HG03442 (cell line): ENCODE measurements at regions not wholly inside any gene's neighbourhood (a gene's known extent, or its start where the extent isn't known, plus 50 kb on each side); places are given as distances from the start of the nearest gene placed in this dataset.
A peak's percentile ranks its signal among the peaks of the same experiment; 100 is the strongest.

Source experiments
- ATAC-seq: cut with Tn5 transposase; IDR thresholded peaks from one replicate; pipeline ENCODE4 v1.9.1; 2021; ENCODE audit warnings: mild to moderate bottlenecking, moderate library complexity; ENCODE audit not compliant: unreplicated experiment

DNA sequence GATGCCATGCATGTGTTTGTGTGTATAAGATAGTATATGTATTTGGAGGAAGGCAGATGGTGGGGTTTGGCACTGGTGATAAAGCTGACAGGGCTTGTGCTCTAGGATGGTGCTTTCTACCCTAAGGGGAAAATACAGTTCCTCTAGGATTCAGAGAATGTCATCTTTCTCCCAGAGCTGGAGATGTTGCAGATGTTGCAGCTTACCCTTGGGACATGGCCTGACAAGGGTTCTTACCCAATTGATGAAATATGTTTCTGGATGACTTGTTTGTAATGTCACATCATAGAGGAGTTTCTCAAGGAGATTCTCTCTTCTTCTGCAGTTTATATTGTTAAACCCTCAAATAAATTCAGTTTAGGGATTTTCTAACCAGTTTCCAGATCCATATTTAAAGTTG, 52.5 kb upstream of the PITX2 start:
- ATAC-seq, result no peak

DNA sequence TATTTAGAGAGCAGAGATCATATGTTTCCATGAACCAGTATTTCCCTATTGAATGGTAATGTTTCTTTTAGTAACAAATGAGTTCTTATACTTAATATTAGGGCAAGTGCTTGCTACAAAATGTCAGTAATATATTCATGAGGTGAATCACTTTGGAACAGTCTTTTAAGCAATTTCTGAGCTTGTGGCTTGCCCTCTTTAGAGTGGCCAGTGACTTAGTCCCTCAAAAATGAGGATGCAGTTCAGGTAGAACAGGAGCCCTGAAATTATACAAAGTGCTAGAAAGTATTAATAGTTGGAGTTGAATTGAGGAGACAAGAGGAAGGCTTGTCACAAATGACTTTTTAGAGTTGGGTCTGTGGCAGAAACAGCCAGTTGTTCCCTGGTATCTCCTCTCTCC, 53.4 kb upstream of the PITX2 start:
- ATAC-seq, result no peak

- no peak for ATAC-seq
Measured at GRCh38 chr4:110678517-110679227, 55.8 kb upstream of the PITX2 start.

DNA sequence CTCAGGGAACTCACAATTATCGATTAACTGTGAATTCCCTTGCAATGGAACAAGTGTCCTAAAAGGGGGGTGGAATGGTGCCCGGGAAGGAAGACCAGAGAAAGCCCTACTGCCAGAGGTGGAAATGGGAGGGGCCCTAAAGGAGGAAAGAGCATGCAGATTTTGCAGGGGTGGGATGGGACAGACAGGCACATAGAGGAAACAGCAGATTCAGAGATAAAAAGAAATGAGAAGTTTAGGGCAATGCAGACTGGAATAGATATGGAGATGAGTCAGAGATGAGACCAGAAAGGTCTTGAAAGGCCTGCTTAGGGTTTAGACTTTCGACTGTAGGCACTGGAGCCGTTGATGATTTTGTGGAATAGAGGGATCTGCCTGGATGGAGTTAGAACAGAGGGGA, 57.4 kb upstream of the PITX2 start:
- no peak for ATAC-seq

- no peak for ATAC-seq
Measured at GRCh38 chr4:110681381-110681780, 58.5 kb upstream of the PITX2 start.

DNA sequence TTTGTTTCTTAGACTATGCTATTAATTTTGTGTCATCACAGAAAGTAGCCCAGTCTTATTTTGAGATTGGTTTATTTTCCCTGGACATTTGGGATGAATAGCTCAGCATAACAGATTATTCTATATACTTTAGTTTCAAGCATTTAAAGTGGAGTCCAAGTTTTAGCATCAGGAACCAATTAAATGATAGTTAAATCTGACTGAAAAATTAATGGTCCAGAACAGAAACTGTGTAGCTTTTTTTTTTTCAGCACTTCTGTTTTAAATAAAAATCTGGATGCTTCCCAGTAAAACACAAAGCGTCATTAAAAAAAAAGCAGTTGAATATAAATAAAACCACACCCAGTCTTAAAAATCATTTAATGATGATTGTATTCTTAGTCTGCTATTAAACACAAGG, 59.4 kb upstream of the PITX2 start:
- no peak for ATAC-seq

DNA sequence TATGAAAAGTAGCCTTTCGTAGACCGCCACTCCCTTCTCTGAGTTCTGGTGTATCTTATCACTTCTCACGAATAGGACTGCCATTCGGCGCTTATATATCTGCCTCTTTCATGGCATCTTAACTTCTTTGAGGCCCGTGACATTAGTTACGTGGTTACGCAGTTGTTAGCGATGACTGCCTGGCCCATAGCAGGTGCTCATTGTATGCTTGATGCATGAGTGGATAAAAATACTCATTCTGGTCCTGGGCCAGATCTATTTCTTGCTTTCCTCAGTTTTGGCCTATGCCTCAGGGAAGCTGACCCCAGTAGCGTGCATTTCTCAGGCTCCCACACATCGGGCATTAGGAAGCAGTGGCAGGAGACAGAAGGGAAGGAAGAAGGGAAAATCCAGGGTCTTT, 60.7 kb upstream of the PITX2 start:
- no peak for ATAC-seq

- ATAC-seq, result no peak
Measured at GRCh38 chr4:110702326-110702725, 79.4 kb upstream of the PITX2 start.

GRCh38 chr4:110704748-110705439, 82.0 kb upstream of the PITX2 start:
- ATAC-seq, result peak; percentile 69

DNA sequence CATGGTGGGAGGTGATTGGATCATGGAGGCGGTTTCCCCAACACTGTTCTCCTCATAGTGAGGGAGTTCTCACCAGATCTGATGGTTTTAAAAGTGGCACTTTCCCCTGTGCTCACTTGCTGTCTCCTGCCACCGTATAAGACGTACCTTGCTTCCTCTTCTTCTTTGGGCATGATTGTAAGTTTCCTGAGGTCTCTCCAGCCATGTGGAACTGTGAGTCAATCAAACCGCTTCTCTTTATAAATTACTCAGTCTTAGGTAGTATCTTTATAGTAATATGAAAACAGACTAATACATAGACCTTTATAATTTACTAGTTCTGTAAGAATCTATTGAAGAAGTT, 82.5 kb upstream of the PITX2 start:
- peak; percentile 17 for ATAC-seq

DNA sequence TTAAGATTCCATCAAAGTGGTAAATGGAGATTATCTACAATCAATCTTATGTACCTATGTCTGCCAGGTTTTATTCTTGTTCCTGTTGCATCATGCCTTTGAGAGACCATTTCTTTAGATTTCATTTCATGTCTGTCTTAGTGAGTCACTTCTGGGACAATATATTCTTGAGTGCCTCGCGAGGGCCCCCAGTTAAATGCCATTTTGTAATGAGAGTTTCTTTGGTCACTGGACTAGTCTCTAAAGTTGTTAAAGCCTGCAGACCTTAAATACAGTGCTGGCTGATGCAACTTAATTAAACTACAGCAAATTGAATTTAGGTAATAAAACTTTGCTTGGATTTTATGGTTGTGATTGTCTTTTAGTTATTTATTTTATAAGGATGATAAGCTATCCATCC, 87.2 kb upstream of the PITX2 start:
- no peak for ATAC-seq

DNA sequence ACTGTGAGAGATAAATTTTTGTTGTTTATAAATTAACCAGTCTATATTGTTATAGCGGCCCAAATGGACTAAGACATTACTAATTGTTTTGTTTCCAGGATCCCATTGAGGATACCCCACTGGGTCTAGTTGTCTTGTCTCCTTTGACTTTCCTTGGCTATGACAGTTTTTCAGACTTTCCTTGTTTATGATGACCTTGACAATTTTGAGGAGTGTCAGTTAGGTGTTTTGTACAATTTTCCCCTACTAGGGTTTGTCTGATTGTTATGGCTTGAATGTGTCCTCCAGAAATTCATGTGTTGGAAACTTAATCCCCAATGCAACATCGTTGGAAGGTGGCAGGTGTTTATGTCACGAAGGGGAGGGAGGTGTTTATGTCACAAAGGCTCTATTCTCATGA, 89.6 kb upstream of the PITX2 start:
- no peak for ATAC-seq

DNA sequence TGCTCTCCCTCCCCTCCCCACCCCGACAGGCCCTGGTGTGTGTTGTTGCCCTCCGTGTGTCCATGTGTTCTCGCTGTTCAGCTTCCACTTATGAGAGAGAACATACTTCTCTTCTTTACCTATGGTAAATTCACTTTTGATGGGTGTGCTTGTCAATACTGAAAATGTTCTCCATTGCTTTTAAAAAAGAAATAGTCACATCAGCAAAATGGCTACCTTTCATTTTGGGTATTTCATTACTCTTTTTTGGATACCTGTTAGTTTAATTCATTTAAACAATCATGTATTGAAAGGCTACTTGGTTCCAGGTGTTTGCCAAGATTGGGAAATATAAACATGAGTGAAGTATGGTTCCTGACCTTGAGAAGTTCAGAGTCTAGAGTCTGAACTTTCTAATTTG, 107.4 kb upstream of the PITX2 start:
- ATAC-seq, result no peak

DNA sequence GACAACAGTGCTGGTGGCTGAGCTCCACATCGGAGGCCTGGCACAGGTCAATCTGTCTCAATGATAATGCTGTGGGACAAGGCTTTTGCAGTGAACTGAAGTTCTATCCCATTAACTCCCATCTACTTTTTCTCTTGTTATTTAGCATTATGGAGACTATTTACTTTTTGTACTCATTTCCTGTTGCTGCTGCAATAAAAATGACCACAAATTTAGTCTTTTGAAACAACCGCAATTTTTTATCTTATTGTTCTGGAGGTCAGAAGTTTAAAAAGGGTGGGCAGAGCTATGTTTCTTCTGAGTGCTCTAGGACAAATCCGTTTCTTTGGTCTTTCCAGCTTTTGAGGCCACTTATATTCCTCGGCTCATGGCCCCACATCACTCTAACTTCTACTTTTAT, 111.0 kb upstream of the PITX2 start:
- no peak for ATAC-seq

GRCh38 chr4:110735686-110736085, 112.8 kb upstream of the PITX2 start:
- no peak for ATAC-seq

- ATAC-seq, result no peak
Measured at GRCh38 chr4:110737931-110738330, 115.1 kb upstream of the PITX2 start.

- no peak for ATAC-seq
Measured at GRCh38 chr4:110742143-110742542, 119.3 kb upstream of the PITX2 start.

DNA sequence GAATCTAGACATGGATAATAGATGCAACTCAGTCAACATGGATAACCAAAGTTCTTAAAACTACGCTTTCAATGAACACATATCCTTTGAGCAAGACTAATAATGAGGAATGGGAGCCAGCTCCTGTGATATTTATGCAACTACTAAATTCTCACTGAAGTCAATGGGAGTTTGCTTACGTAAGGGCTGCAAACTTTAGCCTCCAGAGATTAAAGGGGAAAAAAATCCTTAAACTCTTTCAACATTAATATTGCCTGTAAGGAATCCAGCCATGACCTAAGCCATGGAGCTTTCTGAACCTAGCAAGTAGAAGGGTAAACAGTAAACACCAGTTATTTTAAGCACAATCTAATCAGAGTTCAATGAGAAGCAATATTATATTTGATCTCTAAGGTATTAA, 125.2 kb upstream of the PITX2 start:
- ATAC-seq, result no peak

GRCh38 chr4:110751183-110751582, 128.3 kb upstream of the PITX2 start:
- no peak for ATAC-seq

DNA sequence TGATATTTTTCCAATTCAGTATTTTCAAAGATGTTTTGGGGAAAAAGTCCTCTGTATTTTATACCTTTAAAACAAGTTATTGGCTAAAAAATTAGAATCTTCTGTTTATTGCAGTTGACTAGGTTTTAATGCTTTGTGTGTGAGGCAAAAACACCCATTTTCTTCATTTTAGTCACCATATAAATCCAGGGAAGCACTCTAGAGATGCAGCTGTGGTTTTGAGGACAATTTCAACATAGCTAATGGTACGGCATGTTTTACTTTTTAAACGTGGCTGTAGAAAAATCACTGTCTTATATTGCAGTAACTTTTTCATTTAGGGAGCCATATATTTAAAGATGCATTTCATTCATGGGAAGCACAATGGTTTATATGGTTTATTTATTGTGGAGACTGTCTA, 129.1 kb upstream of the PITX2 start:
- ATAC-seq, result no peak

DNA sequence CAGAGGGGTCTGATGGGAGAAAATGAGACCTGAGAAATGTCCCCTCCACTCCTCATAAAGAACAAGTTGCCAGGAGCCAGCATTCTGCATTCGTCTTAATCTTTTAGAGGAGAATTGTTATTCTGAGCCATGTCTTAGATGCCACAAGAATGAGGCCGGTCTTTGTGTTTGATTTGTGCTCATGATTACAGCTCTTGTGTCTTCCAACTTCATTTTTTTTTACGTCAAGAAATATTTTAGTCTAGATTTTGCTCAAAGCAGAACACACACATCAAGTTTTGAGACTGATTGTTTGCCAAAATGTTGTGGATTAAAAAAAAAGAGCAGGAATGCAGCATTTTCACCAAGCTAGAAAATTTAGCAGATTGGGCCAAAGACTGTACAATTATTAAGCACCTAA, 130.6 kb upstream of the PITX2 start:
- ATAC-seq, result no peak

GRCh38 chr4:110754716-110755115, 131.8 kb upstream of the PITX2 start:
- no peak for ATAC-seq

DNA sequence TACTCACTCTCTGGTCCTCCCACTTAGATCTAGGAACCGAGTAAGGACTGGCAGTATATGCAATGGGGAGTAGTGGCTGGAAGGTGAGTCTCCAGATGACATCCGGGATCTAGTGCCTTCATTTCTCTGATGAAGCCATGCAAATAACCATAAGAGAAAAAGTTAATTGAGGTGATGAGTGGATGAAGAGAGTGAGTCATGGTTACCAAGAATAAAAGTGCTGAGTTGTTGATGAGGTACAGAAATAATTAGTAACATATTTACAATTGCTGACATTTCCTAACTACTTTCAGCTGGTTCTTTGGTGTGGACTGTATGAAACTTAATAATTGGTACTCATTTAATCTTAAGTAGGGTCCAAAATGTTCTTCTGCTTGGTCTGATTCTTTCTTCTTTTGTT, 146.7 kb upstream of the PITX2 start:
- no peak for ATAC-seq
